HG02763 (cell line): ENCODE measurements at regions not wholly inside any gene's neighbourhood (a gene's known extent, or its start where the extent isn't known, plus 50 kb on each side); places are given as distances from the start of the nearest gene placed in this dataset.

ENCODE experiments used
- ATAC-seq: cut with Tn5 transposase; IDR thresholded peaks from one replicate; pipeline ENCODE4 v1.9.1; 2021; ENCODE audit warnings: mild to moderate bottlenecking, moderate library complexity; ENCODE audit not compliant: unreplicated experiment

DNA sequence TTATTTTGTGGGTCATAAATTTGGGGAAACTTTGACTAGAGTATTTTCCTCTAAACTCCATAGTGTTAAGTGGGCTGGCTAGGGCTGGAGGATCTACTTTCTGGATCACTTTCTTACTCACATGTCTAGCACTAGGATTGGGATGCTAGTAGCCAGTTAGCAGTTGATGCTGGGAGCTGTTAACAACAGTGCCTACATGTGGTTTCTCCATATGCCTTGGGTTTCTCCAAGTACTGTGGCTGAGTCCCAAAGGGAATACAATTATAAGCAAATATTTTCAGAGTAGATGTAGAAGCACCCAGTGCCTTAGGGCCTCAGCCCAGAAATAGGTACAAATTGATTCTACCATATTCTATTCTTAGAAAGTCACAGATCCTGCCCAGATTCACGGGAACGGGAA is 1614.9 kb downstream of the ARAP2 start:
- no peak for ATAC-seq

DNA sequence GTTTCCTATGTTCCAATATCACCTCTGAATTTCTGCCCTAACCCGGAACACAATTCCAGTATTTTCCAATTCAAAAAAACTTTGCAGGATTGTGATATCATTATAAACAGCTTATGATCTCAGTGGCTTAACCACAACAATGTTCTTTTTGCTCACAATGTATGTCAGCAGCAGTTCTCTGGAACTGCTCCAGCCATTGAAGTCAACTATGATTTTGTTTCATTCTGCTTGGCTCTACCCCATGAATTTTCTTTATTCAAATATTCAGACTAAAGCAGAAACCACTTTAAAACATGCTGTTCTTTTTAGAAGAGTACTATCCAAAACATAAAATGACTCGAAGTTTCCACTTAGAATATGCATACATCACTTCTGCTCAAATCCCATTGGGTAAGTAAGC is 1611.1 kb downstream of the ARAP2 start:
- ATAC-seq, result no peak

DNA sequence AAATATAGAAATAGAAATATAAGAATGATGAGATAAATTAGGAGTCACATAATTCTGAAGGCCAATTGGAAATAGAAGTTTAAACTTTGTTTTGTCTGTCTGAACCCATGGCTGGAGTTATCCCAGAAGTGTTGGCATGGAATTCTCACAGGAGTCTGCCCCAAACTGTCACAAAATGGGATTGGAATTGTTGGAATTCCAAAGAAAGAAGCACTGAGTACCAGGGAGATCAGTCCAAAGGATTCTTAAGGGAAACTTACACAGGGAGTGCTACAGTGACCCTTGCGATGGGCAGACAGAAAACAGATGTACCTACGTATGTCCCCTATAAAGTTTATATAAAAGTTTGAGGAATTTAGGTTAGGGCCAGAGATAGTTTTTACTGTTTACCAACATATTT is 1607.7 kb downstream of the ARAP2 start:
- ATAC-seq, result no peak

DNA sequence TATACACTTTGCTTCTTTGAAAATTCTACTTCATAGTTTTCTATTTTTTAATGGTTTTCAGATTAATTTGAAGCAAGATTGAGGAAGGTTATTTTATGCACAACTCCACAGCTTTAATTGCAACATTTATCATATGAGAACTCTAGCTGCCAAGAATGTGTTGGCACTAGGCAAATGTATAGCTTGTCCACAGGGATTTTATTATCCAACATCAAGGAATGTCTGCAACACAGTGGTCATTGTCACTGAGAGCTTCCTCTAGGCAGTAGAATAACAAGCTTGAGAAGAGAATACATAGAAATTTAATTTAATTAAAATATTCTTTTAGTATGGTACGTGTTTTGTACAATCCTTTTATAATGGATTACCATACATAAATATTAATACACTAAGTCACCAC is 1600.8 kb downstream of the ARAP2 start:
- no peak for ATAC-seq

DNA sequence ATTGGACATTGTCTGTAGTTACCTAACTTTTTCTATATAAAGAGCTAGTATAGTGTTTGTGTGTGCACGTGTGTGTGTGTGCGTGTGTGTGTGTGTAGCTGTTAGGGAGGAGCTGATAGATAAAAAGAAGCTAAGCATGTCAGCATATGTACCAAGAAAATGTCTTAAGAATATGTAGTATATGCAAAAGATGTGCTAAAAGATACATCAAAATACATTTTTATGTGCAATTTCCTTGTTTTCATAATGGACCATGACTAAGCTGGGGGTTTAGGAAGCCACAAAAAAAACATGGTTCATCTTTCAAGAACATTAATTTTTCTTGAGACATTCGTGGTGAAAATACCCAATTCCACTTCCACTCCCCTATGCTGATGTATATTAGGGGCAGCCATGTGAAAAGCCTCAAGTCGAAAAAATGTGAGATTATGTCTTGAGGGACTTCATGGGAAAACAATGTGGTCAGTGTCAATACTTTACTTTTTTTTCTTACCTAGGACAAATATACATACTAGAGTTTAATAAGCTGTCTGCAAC is 1599.7 kb downstream of the ARAP2 start:
- no peak for ATAC-seq

DNA sequence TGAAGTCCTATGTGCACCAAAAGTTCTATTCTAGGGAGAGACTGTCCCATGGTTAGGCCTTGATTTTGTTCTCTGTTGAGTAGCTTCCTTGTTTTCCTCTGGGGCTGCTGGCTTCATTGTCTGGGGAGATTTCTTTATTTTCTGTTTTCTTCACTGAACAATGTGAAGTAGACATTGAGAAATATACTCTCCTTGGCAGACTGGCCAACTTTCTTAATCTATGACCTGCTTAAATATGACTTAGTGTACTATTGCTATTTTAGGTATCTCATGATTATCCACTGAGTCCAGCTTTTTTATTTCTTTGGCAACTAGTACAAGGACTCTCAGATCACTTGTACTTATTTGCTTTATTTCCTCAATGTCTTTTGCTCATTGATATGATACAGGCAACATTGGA is 1594.6 kb downstream of the ARAP2 start:
- no peak for ATAC-seq

DNA sequence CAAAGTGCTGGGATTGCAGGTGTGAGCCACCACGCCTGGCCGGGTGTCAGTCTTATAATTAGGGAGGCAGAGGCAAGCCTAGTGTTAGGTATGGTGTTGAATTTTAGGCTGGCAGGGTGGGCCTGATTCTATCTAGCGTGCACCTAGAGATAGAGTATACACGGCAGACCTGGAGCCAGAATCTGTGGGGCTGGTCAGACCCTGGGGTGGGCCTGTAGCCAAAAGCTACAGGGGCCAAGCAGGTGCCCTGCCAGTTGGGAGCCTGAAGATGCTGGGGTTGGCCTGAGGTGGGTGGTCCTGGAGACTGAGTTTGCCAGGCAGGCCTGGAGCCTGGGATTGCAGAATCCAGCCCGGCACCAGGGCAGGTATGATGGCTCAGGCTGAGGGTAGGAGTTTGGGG is 1580.3 kb downstream of the ARAP2 start:
- no peak for ATAC-seq

DNA sequence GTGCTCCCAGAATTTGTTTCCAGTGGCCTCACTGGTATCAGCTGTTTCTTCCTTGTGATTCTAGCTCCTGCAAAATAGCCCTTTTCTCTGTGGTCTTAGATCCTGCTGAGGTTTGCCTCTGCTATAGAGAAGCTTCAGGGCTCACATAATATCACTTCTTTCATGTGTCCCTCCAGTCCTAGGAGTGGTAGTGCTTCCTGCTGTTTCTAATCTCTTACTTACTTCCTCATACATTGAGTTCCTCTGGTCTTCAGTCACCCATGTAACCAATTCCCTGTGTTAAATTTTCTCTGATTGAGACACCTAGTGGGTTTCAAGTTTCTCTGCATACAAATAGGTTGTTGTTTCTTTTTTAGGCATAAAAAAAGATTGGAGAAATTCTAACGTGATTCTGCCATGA is 1567.9 kb downstream of the ARAP2 start:
- ATAC-seq, result no peak

DNA sequence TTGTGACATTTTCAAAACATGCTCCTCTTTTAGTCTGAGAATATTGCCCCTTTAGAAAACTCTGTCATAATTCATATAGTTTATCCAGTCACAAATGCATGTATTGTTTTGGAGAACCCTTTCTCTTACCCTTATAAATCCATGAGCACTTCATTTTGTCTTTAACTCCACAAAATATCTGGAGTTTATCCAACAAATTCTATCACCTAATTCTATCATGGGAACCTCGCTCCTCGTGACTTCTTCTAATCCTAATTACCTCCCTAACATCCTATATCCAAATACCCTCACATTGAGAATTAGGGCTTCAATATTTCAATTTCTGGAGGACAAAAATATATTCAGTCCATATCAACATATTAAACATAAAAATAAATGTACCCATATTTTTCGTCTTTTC is 1565.9 kb downstream of the ARAP2 start:
- ATAC-seq, result no peak

DNA sequence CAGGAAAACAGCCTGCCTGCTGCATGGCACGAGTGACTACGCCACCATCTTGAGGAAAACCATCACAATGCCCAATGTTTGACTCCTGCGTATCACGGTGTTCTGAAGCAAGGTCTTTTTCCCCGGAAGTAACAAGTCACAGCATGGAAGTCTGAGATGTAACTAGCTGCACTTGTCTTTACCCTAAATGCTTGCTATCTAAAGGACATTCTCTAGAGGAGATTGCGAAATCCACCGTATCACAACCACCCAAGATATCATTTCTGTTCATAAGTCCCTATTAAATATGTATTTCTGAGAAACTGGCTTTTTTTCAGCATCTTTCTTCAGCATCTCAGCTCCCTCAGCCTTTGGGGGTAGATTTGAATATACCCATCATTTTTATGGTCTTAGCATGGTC is 1565.1 kb downstream of the ARAP2 start:
- ATAC-seq, result no peak

DNA sequence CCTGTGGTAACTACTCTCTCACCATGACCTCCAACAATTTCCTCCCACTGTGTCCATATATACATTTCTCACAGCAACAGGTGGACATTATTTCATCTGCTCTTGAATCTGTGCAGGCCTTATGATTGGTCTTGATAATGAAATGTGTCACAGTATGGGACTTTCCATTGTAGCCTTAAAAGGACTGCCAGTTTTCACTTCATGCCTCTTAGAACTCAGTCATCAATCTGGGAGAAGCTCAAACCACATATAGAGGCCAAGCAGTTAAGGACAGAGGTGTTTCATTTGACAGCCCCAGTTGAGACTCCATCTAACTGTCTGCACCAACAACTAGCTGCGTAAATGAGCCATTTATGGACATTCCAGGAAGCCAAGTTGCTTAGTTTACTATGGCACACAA is 1534.8 kb downstream of the ARAP2 start:
- no peak for ATAC-seq

DNA sequence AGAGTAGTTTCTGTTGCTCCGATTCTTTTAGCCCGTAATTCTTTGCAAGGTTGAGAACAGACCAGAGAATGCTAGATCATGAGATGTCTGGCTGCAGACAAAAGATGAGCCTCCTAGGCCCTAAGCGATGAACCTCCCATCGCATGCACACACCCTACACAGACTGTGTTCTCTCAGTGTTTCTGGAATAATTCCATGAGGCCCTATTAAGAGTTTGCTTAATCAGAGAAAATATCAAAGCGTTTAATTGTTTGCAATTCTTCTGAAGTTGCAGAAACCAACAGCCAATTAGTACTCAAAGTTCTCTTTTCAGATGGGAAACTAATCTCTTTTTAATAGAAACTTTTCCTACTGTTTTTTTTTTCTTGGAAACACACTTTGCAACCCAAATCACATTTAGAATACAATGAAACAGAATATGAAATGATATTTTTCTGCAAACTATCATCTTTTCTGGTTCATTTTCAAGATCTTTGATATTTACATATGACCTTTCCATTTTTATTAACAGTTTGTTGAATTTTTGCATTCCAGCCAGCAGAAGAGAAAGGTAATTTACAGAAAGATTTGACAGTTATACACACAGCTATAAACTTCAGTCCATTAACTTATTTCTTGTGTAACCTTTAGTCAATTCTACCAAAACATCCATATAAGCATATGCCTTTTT is 1525.6 kb downstream of the ARAP2 start:
- ATAC-seq, result no peak

DNA sequence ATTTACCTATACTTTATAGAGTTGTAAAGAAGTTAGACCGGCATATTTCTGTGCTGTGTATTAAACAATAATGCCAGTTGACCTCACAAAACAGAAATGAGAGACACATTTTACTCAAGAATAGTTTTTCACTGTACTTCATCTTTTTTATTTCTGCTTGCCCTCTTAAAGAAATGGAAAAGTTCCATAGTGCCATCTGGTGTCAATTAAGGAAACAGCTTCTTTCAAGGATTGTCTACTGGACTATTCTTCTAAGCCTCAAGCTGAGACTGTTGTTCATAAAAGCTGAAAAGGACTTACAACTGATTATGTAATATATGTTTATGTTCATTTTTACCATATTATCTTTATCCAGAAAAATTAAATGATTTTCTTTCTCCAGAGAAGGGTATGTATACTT is 1523.7 kb downstream of the ARAP2 start:
- no peak for ATAC-seq

DNA sequence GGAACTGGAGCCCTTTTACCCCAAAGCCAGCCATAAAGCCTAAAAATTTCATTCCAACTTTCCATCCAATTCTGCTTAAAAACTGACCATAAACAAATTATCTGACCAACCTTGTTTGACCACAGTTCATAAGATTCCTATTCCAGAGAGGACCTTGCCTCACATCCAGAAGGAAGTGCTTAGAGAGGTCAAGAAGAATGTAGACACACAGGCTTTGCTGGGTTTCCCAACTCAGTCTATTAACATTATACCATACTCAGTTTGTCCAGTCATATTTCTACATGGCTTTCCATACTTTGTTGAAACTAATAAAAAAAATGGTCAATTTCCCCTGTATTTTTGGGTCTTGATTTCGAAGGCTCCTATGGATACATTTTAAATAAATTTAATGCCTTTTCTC is 1522.5 kb downstream of the ARAP2 start:
- no peak for ATAC-seq

DNA sequence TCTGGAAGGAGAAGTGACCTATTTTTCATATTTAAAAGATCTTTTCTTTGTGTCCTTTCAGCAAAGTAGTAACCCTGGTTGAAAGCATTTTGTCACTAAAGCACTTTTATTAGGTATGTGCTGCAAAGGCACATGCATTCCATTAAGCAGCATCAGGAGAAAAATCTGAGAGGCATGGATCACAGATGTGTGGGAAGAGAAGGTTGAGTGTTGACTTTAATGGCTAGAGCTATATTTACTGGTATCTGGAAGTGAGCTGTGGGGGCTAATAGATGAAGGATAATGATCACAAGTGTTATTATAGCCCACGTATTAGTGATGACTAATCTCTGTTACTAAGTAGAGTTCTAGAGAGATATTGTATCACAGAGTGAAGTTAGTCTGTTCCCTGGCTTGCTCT is 1520.7 kb downstream of the ARAP2 start:
- ATAC-seq, result no peak

DNA sequence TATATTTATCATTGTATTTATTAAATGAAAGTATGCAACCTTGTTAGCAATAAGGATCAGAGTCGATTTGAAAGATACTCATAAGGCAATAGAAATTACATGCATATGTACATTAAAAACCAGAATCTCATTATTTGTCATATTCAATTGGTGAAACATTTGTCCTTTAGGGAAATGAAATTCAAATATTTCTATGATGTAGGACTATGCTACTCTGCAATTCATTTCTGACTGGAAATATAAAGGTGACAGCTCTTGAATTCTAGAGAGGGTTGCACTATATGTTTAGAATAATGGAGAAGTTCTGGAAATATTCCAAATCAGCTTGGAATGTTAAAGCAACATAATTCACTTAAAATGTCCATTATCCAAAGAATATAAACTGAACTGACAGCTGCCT is 1519.8 kb downstream of the ARAP2 start:
- ATAC-seq, result no peak

DNA sequence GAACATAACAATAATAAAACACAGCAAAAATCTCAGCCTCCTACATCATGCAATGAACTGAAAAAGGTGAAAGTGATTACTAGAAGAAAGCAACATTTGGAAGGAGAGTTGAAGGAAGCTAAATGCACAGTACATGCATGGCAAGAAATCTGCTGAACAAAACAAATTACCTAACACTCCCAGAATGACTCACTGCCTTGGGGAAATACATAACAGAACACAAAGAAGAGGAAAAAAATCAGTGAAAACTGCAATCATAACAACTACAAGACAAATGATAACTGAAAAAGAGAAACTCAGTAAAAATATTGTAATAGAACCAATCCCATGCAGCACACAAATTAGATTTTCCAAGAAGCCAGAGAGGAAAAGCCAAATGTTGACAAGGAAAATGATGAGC is 1513.2 kb downstream of the ARAP2 start:
- ATAC-seq, result no peak

DNA sequence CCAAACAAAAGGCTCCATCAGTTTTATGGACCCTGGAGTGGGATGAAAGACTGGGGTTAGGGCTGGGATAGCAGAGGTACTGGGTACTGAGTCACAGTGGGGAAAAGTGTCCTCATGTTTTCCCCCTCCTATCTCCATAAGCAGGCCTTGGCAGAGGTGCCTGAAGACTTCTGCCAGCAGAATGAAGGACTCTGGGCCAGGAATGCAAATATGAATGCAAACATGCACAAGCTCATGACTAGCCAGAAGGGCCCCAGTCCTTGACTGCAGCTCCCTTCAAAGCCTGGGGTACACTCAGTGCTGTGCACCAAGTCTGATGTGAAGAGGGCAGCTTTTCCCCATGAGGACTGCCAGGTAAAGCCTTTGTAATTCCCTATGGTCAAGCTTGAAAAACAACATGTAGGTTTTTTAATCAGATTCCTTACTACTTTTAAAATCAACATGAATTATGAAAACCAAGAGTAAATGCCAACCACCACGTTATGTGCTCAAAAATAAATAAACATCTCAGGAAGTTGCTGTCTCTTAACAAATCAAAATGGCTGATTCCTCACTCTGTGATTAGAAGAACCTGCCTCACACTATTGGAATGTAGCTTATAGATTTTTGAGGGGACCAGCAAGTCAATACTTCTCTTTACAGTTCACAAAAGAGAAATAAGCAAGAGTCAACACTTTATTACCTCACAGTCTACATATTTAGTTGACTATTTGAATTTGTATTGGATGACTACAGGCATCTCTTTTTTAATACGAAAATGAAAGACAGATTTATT is 1512.0 kb downstream of the ARAP2 start:
- ATAC-seq, result no peak

DNA sequence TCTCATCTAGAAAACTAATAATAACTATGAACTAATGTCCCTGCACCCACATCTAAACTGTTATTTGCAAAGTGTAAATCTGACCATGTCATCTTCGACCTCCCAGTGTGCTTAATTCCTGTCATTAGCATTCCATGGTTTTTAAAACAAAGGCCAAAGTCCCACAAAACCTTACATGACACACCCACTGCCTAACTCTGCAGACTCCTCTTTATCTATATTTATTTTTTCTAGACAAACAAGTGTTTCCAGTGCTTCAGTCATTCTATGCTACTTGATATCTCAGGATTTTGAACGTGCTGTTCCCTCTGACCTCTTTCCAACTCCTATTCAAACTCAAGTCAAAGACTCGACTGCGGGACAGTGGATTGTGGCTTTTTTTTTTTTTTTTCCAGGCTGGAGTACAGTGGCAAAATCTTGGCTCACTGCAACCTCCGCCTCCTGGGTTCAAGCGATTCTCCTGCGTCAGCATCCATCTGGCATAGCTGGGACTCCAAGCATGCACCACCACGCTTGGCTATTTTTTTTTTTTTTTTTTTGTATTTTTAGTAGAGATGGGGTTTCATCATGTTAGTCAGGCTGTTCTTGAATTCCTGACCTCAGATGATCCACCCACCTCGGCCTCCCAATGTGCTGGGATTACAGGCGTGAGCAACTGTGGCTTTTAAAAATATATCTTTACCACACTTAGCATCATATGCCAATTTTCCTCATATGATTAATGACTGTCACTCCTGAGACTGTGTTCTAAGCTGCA is 1511.0 kb downstream of the ARAP2 start:
- ATAC-seq, result no peak

DNA sequence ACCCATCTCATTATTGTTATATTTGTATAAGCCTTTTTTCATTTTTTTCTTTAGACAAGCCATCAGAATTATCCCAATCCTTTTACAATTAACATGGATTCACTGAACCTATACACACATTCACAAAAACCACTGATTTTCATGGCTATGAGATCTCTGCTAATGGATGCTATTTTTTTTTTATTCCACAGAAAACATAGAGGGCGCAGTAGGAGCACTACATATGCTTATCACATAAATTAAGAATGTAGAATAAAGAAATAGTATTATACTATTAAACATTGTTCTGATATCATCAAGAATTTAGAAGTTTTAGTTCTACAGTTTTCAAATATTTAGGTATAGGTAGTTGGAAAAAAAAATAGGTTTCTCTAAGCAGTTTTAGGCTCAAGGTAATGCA is 1477.4 kb downstream of the ARAP2 start:
- no peak for ATAC-seq

DNA sequence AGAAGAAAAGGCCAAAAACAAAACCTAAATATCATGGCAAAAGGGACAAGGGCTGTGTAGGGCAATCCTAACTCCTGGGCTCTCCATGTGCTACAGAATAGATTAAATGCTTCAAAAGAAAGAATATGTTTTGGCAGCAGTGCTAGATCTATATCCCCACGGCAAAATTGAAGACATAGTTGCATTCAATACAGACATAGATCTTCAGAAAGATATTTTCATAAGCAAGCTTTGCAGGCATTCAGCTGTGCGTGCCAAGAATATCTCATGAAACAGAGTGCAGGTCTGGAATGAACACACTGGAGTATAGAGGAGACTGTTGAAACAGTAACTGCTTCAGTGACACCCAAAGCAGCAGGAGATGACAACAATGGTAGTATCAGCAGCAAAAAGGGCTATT is 1476.9 kb downstream of the ARAP2 start:
- ATAC-seq, result no peak

DNA sequence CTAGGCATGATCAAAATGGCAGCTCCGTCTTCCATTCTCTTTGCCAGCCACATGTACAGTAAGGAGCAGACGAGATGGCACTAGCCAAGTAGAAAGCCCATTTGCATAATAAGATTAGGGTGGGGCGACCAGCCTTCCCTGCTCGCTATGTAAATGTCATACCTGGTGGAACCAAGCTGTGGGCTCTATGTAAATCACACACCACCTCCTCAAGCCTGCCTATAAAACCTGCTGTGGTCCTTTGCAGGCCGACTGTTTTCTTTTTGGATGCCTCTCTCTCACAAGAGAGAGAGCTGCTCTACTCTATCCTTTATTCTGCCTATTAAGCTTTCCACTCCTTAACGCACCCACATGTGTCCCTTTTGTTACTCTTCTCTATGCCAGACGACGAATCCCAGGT is 1472.7 kb downstream of the ARAP2 start:
- no peak for ATAC-seq
